ENCODE measurements at regions not wholly inside any gene's neighbourhood (a gene's known extent, or its start where the extent isn't known, plus 50 kb on each side); places are given as distances from the start of the nearest gene placed in this dataset.

- H3K9me3 Mint-ChIP-seq (ENCODE audit: insufficient read depth) = peaks cover 6% of the 10 kb centered on the region
- no CpG with 5 or more reads among the region's 7 CpGs for WGBS (ENCODE audit: insufficient coverage)
- H3K27ac ChIP-seq (ENCODE audit: low read length in 2 of 2) = no peak overlapping the region
- no peak overlapping the region for H3K4me3 ChIP-seq (ENCODE audit: control extremely low read depth in 1 of 5, extremely low read depth in 1 of 5, insufficient read depth in 1 of 5, low read depth in 2 of 5, low read length in 4 of 5)
- ATAC-seq (ENCODE audit: low read depth) (no peak), DNase-seq (no peak)
- no peaks in the 10 kb centered on the region for H3K4me1 Mint-ChIP-seq
- H3K4me3 Mint-ChIP-seq = no peak overlapping the region
- no peak overlapping the region for H3K4me2 ChIP-seq (replicated peaks; ENCODE audit: low read depth, low read length, poor library complexity, severe bottlenecking)
- TF ChIP-seq, protein P1, sequence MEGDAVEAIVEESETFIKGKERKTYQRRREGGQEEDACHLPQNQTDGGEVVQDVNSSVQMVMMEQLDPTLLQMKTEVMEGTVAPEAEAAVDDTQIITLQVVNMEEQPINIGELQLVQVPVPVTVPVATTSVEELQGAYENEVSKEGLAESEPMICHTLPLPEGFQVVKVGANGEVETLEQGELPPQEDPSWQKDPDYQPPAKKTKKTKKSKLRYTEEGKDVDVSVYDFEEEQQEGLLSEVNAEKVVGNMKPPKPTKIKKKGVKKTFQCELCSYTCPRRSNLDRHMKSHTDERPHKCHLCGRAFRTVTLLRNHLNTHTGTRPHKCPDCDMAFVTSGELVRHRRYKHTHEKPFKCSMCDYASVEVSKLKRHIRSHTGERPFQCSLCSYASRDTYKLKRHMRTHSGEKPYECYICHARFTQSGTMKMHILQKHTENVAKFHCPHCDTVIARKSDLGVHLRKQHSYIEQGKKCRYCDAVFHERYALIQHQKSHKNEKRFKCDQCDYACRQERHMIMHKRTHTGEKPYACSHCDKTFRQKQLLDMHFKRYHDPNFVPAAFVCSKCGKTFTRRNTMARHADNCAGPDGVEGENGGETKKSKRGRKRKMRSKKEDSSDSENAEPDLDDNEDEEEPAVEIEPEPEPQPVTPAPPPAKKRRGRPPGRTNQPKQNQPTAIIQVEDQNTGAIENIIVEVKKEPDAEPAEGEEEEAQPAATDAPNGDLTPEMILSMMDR (IDR thresholded peaks at IDR 0.05) = no peak
- TF ChIP-seq EZH2 (IDR thresholded peaks at IDR 0.05; ENCODE audit: borderline replicate concordance, insufficient read depth, low read depth, low read length, poor library complexity, severe bottlenecking) = no peak
- H3K27me3 Mint-ChIP-seq = peaks cover 16% of the 10 kb centered on the region
- no peak overlapping the region for H2AFZ ChIP-seq (ENCODE audit: insufficient read depth, low read depth, low read length, poor library complexity, severe bottlenecking)
- peaks cover 0 to 8% (median 0%) of the 10 kb centered on the region in 3 donors for H3K9me3 ChIP-seq (ENCODE audit: control extremely low read depth in 1 of 3, control insufficient read depth in 2 of 3, insufficient read depth in 1 of 3, low read length in 2 of 3)
- H4K20me1 ChIP-seq (ENCODE audit: control insufficient read depth, insufficient read depth, low read length, poor library complexity, severe bottlenecking) = no peaks in the 10 kb centered on the region
- H3K36me3 ChIP-seq (replicated peaks in 1 of 2; ENCODE audit: control extremely low read depth in 1 of 2, control insufficient read depth in 1 of 2, extremely low read depth in 1 of 2, insufficient read depth in 2 of 2, low read length in 1 of 2) = no peaks in the 10 kb centered on the region
- intact Hi-C loops (cut with micrococcal nuclease) = no loop called here
- peaks cover 0 to 14% (median 0%) of the 10 kb centered on the region in 4 experiments for H3K27me3 ChIP-seq (replicated peaks in 1 of 4; ENCODE audit: control extremely low read depth in 1 of 4, control insufficient read depth in 3 of 4, insufficient read depth in 4 of 4, low read length in 3 of 4)
- no peaks in the 10 kb centered on the region for H3K4me1 ChIP-seq (ENCODE audit: control insufficient read depth in 2 of 2, insufficient read depth in 2 of 2, low read length in 2 of 2)
- POLR2A ChIA-PET = no interaction called here
- no peak overlapping the region for H3K9ac ChIP-seq (ENCODE audit: low read length)
- no peaks in the 10 kb centered on the region for H3K79me2 ChIP-seq (ENCODE audit: control insufficient read depth, insufficient read depth, low read length)
- H3K27ac Mint-ChIP-seq = no peak overlapping the region
- CTCF ChIA-PET = no interaction called here
Observed at GRCh38 chr1:62924983-62925790, 141.3 kb downstream of the ATG4C start.

DNA sequence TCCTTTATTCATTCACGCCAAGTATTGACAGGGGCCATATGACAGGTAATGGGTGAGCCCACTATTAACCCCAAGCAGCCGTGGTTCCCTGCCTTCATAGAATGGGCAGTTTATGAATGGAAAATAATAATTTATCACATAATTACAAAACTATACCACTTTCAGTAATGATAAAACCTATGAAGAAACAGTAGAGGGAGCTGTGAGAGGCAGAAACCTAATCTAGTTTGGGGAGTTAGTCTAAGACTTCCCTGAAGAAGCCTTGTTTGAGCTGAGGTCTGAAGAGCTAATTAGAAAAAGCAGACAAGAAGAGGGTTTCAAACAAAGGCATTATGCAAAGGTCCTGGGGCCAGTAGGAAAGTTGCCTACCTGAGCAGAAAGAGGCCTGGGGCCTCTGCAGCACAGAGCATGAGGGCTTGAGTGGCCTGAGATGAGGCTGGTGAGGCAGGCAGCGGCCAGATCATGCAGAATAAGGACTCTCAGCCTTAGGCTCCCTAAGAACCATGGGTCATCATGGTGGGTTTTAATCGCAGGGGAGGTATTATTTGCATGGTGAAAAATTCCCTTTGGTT is 142.8 kb downstream of the ATG4C start:
- Histone ChIP-seq H3K27ac (ENCODE audit: low read length in 2 of 2) (no peak overlapping the region), H3K79me2 (ENCODE audit: control insufficient read depth, insufficient read depth, low read length) (no peaks in the 10 kb centered on the region), H4K20me1 (ENCODE audit: control insufficient read depth, insufficient read depth, low read length, poor library complexity, severe bottlenecking) (no peaks in the 10 kb centered on the region), H3K4me3 (ENCODE audit: control extremely low read depth in 1 of 5, extremely low read depth in 1 of 5, insufficient read depth in 1 of 5, low read depth in 2 of 5, low read length in 4 of 5) (no peak overlapping the region), H3K9me3 (ENCODE audit: control extremely low read depth in 1 of 3, control insufficient read depth in 2 of 3, insufficient read depth in 1 of 3, low read length in 2 of 3) (peaks cover 0 to 8% (median 0%) of the 10 kb centered on the region in 3 donors), H3K4me2 (replicated peaks; ENCODE audit: low read depth, low read length, poor library complexity, severe bottlenecking) (no peak overlapping the region), H3K27me3 (replicated peaks in 1 of 4; ENCODE audit: control extremely low read depth in 1 of 4, control insufficient read depth in 3 of 4, insufficient read depth in 4 of 4, low read length in 3 of 4) (peaks cover 0 to 14% (median 0%) of the 10 kb centered on the region in 4 experiments), H3K36me3 (replicated peaks in 1 of 2; ENCODE audit: control extremely low read depth in 1 of 2, control insufficient read depth in 1 of 2, extremely low read depth in 1 of 2, insufficient read depth in 2 of 2, low read length in 1 of 2) (no peaks in the 10 kb centered on the region), H3K4me1 (ENCODE audit: control insufficient read depth in 2 of 2, insufficient read depth in 2 of 2, low read length in 2 of 2) (no peaks in the 10 kb centered on the region), H3K9ac (ENCODE audit: low read length) (no peak overlapping the region), H2AFZ (ENCODE audit: insufficient read depth, low read depth, low read length, poor library complexity, severe bottlenecking) (no peak overlapping the region)
- TF ChIP-seq EZH2 (IDR thresholded peaks at IDR 0.05; ENCODE audit: borderline replicate concordance, insufficient read depth, low read depth, low read length, poor library complexity, severe bottlenecking) = no peak
- TF ChIP-seq, protein P1 (IDR thresholded peaks at IDR 0.05) = no peak
- CTCF ChIA-PET = no interaction called here
- intact Hi-C loops (cut with micrococcal nuclease) = no loop called here
- POLR2A ChIA-PET = no interaction called here
- Mint-ChIP-seq H3K4me3 (no peak overlapping the region), H3K27me3 (peaks cover 23% of the 10 kb centered on the region), H3K27ac (no peak overlapping the region), H3K9me3 (ENCODE audit: insufficient read depth) (peaks cover 6% of the 10 kb centered on the region), H3K4me1 (no peaks in the 10 kb centered on the region)
- WGBS (ENCODE audit: insufficient coverage) = 75% methylated on average over 1 of the region's 4 CpGs
- ATAC-seq (ENCODE audit: low read depth) (no peak), DNase-seq (no peak)

All from B cell (primary cell).